ENCODE measurements at regions not wholly inside any gene's neighbourhood (a gene's known extent, or its start where the extent isn't known, plus 50 kb on each side); places are given as distances from the start of the nearest gene placed in this dataset.

DNA sequence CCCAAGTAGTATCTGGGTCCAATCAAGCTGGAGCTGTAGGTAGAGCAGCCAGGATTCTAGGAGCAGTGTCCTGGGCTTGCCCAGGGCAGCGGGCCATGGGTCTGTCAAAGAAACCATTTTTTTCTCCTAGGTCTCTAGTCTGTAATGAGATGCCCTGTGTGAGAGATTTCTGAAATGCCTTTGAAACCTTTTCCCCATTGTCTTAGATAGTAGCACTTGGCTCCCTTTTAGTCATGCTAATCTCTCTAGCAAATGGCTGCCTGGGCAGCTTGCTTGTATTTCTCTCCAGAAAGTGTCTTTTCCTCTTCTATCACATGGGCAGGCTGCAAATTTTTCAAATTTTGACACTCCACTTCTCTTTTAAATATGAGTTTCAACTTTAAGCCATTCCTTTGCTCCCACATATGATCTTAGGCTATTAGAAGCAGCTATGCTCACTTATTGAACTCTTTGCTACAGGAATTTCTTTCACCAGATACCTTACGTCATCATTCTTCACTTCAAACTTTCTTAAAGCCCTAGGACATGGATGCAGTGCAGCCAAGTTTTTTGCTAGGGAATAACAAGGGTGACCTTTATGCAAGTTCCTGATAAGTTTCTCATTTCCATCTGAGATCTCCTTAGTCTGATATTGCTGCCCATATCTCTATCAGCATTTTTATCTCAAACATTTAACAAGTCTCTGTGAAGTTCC, 890.2 kb upstream of the VRK2 start:
- no peak overlapping the region for H3K14ac ChIP-seq (ENCODE audit: insufficient read length)
- H3K79me1 ChIP-seq (ENCODE audit: low read depth, low read length), result no peaks in the 10 kb centered on the region
- no peak overlapping the region for H2AK5ac ChIP-seq (ENCODE audit: low read depth, low read length)
- no peak overlapping the region; a peak in 1 of 8 replicates for H3K4me3 ChIP-seq (ENCODE audit: extremely low read depth in 1 of 4, insufficient read depth in 2 of 4, low read depth in 3 of 4, low read length in 4 of 4)
- no peak overlapping the region for H2BK120ac ChIP-seq (replicated peaks; ENCODE audit: low read depth, low read length)
- ChIA-PET POLR2A (ENCODE audit: partially characterized antibody) (no interaction called here), CTCF (ENCODE audit: partially characterized antibody) (interaction anchor here (1.4 kb wide), 1 partner anchor 134 kb away, joined by 3 read pairs; no protein-coding TSS in a partner anchor)
- H3K9ac ChIP-seq (replicated peaks in 1 of 4; ENCODE audit: extremely low read depth in 1 of 4, low read depth in 3 of 4, low read length in 3 of 4), result no peak overlapping the region
- FAIRE-seq (peak; percentile 60), DNase-seq (ENCODE audit: low read depth in 1 of 2, low spot score in 2 of 2) (no peak)
- H3K36me3 ChIP-seq (ENCODE audit: control insufficient read depth in 2 of 4, insufficient read depth in 4 of 4, low read length in 3 of 4), result no peaks in the 10 kb centered on the region
- H3K4ac ChIP-seq (replicated peaks; ENCODE audit: insufficient read length, low read depth, low read length), result no peak overlapping the region
- TF ChIP-seq NANOG (IDR thresholded peaks at IDR 0.05; ENCODE audit: insufficient read depth, low read depth, low read length, poor library complexity, severe bottlenecking) (peak; percentile 52), SP4 (IDR thresholded peaks at IDR 0.05; ENCODE audit: low read length) (no peak), YY1 (IDR thresholded peaks at IDR 0.05; ENCODE audit: low read depth, low read length) (peak; percentile 59; the same call in 1 of the 2 replicates), NRF1 (IDR thresholded peaks at IDR 0.05; ENCODE audit: low read depth, low read length) (no peak)
- H3K79me2 ChIP-seq (ENCODE audit: control insufficient read depth in 1 of 2, insufficient read depth in 2 of 2, low read length in 2 of 2), result no peaks in the 10 kb centered on the region
- H2BK20ac ChIP-seq (ENCODE audit: low read length), result no peak overlapping the region
- H3K56ac ChIP-seq (replicated peaks; ENCODE audit: insufficient read length, low read depth, low read length), result no peak overlapping the region
- H2BK12ac ChIP-seq (ENCODE audit: low read depth, low read length), result no peak overlapping the region
- no peak overlapping the region for H3K23ac ChIP-seq (ENCODE audit: insufficient read length)
- H4K20me1 ChIP-seq (replicated peaks in 1 of 2; ENCODE audit: control insufficient read depth in 1 of 2, insufficient read depth in 2 of 2, low read length in 2 of 2), result no peaks in the 10 kb centered on the region
- no peaks in the 10 kb centered on the region; a peak in 1 of 7 replicates for H3K4me1 ChIP-seq (replicated peaks in 1 of 4; ENCODE audit: control insufficient read depth in 3 of 4, insufficient read depth in 4 of 4, low read length in 3 of 4)
- peak overlapping the region; percentile 19; the same call in 1 of the 2 replicates for H2BK5ac ChIP-seq (ENCODE audit: low read depth, low read length)
- 88% methylated on average over 2 of the region's 2 CpGs; no CpG with 5 or more reads in 1 of the 2 experiments for WGBS, 2 experiments (ENCODE audit: extremely low coverage in 1 of 2, insufficient coverage in 1 of 2, insufficient read length in 1 of 2, insufficient replicate concordance in 2 of 2, low coverage in 1 of 2, low lambda C conversion rate in 2 of 2, missing lambda C conversion rate in 1 of 2)
- H3K18ac ChIP-seq (ENCODE audit: extremely low read depth, low read length), result no peak overlapping the region
- H2BK15ac ChIP-seq (ENCODE audit: low read length), result no peak overlapping the region
- H3K27me3 ChIP-seq (replicated peaks in 1 of 4; ENCODE audit: control insufficient read depth in 3 of 4, extremely low read depth in 1 of 4, insufficient read depth in 3 of 4, low read length in 3 of 4), result no peaks in the 10 kb centered on the region
- no peak overlapping the region for H4K5ac ChIP-seq (ENCODE audit: insufficient read length, low read depth, low read length)
- H3K23me2 ChIP-seq (ENCODE audit: low read depth, low read length), result no peaks in the 10 kb centered on the region
- H3K9me3 ChIP-seq (ENCODE audit: insufficient read depth in 2 of 2, low read depth in 1 of 2, low read length in 1 of 2), result peaks cover 3 to 6% of the 10 kb centered on the region in 2 experiments; a peak in 3 of 4 replicates
- H4K91ac ChIP-seq (replicated peaks; ENCODE audit: insufficient read length, low read length), result peak overlapping the region; percentile 54
- no peak overlapping the region for H3K27ac ChIP-seq (ENCODE audit: low read depth, low read length)
- no peak overlapping the region for H2AFZ ChIP-seq (ENCODE audit: low read length)
- H3K4me2 ChIP-seq (ENCODE audit: insufficient read depth in 1 of 2, low read depth in 2 of 2, low read length in 2 of 2), result no peak overlapping the region
- no peak overlapping the region for H4K8ac ChIP-seq (ENCODE audit: extremely low read depth, insufficient read depth, low read length)

Data from H1 (cell line).